NCI-H2107 treated with DMSO at 0.1 percent for 48 hours (cell line): ENCODE measurements at regions not wholly inside any gene's neighbourhood (a gene's known extent, or its start where the extent isn't known, plus 50 kb on each side); places are given as distances from the start of the nearest gene placed in this dataset.

Experiments used
- DNase-seq: peaks from one replicate; lab custom pipeline; 2025; ENCODE audit not compliant: unreplicated experiment; lab: John Stamatoyannopoulos, UW

DNA sequence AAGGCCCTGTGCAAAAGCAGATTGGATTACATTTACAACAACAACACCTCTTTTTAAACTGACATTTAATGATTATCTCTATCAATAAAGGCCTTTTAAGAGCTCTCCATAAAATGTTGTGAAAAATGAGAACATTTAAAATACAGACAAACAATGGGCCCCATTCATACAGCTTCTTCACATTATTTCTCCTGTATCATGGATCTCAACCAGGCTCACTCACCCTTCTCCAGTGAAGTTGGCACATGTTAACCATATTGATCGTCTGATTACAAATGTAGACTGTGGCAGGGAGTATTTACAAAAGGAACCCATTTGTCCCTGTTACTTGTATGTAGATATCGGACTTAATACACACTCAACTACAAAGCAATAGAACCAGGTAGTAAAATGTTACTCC lies 220.2 kb upstream of the BTG1 start:
- DNase-seq = peak; percentile 99

DNA sequence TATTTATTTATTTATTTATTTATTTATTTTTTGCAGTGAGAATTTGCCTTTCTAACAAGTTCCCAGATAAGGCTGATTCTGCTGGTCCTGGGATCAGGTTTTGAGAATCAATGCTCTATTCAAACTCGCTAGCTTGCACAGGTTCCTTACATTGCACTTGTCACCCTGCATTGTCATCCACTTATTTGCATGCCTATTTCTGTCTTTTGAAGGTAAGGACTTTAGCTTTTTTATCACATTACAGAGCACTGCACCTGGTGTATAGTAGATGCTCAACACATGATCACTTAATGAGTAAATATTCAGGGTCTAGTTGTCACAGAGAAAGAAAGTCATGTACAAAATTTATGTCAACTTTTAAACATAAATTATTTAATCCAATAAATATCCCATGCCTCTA lies 219.7 kb upstream of the BTG1 start:
- no peak for DNase-seq

DNA sequence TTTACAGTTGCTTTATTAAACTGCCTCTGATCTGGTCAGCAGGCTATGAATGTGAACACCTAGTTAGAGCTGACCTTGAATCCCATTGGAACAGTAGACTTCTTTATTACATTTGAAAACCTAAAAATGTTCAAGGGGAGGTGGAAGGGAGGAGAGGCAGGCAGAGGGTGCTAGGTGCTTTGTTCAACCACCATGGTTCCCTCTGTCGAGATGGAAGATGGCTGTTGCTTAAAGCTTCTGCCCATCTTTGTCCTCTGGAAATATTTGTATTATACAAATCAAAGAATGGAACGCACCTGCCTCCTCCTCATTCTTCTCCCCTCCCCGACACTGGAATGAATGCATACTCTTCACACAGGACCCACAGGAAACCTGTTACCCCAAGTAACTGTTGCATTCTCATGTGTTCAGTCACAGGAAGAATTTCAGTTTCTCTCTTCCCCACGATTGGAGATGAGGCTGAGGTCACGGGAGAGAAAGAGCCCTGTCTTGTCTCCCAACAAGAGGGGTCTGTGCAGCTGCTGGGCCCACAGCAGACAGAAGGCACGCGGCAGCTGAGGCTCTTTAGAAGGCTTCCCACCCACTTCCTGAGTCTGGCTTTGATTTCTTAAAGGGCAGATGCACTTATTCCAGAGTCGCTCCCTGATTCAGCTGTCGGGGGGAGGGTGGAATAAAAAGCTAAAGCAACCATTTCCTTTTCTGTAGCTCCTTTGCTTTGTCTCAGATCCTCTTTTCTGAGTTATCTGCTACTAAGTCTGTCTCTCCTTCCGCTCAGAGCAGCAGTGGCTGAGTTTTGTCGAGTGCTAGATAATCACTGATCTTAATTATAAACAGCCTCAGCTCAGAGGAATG lies 217.9 kb upstream of the BTG1 start:
- no peak for DNase-seq

DNA sequence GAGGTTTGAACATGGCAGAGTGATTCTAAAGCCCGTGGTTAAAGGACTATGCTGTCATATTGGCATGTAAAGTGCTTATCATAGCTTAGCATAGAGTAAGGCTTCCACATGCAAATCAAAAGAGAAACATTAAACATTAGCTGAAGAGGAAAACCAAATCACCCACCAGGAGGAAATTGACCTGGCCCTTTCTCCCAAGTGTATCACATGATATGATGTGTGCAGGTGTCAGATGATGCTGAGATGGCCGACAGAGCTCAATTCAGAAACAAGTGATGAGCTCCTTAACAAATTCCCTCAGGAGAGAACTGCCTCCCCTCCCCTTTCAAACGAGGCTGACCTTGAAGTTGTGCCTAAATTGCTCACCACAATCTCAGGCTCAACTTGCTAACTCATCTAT lies 217.1 kb upstream of the BTG1 start:
- peak; percentile 36 for DNase-seq

DNA sequence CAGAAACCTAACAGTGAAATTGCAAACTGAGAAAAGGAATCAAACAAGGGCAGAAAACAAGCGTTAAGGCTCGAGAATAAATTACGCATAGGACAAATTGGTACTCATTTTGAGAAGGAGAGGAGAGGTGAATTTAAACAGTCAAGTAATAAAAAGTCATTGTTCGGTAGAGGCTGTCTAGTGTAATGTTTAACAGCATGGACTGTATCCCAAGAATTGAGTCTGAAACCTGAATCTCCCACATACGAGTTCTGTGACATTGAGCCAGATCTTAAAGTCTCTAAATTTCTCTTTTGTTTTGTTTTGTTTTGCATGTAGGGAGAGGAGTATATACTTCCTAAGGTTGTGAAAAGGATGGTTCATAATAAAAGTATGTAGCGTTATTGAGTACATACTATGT lies 216.5 kb upstream of the BTG1 start:
- no peak for DNase-seq

DNA sequence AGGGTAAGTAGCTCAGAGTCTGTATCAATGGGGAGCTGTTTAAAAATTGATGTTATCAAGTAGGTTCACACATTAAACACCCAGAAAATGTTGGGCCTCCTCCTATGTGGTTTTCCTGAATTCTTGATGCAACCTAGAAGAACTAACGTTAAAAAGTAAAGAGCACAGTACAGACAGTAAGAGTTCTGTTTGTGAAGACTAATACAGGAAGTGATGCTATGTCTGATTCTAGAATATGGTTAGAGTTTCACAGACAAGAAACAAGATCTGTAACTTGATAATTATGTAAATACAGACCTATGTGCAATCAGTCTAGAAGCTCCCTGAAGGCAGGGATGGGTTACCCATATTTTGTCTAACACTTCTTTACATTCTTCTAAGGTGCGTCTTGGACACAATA lies 214.9 kb upstream of the BTG1 start:
- no peak for DNase-seq

DNA sequence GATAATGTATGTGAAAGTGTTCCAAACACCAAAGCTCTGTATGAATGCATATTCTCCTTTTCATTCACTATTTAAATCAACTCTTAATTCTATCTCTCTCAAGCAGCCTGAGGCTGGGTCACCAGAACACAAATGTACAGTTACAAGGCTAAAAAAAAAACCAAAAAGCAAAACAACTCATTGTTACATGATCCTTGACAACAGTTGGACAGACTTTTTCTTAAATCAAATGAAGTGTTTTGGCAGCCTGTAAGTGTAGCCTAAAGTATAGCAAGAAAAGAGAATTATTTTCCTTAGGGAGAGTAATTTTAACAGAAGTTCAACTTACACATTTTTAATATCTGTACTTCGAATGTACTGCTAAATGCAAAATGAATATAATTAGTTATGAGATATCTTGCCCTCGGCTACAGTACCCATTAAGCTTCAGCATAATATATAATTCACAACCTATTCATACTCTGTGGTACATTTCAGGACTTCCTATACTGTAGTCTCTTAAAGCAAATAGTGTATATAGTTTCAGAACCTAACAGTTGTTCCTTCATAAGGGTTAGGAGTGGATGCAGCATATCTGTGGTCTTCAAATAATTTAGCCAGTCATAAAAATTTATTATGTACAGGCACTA lies 214.0 kb upstream of the BTG1 start:
- no peak for DNase-seq

DNA sequence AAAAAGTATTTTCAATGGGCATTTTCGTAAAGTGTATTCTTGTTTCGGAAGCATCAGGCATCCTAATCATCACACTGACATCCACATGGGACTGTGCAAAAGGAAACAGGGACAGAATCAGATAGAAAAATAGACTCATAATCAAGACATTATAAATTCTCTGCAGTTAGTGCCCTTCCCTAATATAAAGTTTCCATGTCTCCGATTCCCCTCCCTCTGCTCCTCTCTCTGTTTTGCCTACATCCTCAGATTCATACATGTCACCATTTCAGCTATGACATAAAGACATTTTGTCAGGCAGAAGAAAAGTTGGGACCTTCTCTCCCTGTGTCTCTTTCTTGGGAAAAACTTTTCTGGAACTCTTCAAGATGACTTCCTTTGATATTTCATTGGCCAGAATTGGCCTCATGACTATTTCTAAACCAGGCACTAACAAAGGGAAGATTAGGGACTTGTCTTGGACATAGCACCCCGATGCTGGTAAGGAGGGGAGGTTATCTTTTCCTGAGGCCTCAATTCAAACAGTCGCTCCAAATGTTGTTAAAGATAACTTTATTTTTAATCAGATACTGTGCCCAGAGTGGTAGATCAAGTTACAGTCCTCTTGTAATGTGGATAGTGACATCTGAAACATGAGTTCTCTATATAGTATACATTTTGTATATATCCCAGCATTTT lies 212.1 kb upstream of the BTG1 start:
- no peak for DNase-seq

DNA sequence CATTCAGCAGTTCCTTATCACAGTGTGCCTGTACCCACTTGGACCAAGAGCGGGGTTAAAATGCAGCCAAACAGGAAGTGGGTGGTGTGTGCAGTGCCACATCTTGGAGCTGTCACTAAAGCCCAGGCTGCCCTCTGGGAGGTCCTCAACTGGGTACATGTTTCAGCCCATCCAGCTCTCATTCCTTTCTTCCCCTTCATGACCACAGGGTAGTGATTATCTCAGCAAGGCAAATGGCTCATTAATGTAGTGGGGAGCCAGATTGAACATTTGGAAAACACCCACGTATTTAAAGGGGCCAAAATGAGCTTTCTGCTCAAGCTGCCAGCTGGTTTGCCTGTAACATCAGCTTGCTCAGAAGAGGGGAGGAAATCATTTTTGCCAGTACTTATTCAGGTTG lies 210.8 kb upstream of the BTG1 start:
- no peak for DNase-seq

DNA sequence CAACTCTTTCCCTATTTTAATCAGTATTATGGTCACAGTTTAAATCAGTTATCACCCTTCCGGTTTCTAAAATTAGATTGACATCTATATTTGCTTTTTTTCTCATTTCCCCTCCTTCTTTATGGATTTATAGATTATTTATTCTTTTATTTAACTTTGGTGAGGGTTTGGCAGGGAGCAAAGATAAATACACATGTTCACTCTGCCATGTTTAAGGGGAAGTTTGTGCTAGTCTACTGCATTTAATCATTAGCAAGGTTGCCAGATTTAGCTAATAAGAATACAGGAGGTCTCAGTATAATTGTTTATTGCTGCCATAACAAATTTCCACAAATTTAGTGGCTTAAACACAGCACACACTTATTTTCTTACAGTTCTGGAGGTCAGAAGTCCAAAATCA lies 204.0 kb upstream of the BTG1 start:
- no peak for DNase-seq

DNA sequence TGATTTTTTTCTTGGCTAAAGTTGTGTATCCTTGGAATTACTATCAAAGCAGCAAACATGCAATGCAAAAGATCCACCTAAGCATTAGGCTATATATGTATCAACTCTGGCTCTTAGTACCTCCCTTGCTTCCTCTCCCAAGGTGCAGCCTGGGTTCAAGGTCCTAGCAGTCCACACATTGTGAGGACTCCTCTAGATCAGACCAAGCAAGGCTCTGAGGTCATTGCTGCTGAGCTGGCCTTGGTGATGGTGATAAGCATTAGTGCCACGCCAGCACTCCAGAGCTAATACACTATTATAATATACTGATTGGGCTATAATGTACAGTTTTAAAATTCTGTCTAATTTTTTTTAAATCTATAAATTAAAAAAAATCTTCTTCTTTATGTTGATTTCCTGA lies 196.9 kb upstream of the BTG1 start:
- DNase-seq = no peak

DNA sequence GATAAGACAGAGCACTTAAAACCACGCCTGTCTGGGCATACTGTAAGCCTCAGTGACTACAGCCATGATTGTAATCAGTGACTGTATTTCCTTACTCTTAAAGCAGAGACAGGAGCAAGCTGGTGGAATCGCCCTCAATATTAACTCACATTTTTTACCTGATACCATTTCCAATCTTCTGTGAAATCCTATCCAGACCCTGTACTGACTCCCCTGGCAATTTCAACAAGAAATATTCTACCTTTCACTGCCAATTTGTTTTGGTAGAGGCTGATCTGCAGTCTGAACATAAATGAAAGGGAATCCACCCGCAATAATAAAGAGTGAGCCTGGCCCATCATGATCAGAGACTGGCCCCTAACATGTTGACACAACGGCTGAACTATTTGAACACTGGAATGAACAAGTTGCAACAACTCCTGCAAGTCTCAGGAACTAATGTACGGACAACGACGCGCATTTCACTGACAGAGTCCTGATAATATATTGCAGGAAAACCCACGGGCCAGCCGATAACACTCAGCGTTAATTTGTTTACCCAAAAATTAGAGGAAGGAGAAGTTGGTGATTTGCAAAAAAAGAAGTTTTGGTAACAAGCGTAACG lies 195.5 kb upstream of the BTG1 start:
- DNase-seq = no peak

DNA sequence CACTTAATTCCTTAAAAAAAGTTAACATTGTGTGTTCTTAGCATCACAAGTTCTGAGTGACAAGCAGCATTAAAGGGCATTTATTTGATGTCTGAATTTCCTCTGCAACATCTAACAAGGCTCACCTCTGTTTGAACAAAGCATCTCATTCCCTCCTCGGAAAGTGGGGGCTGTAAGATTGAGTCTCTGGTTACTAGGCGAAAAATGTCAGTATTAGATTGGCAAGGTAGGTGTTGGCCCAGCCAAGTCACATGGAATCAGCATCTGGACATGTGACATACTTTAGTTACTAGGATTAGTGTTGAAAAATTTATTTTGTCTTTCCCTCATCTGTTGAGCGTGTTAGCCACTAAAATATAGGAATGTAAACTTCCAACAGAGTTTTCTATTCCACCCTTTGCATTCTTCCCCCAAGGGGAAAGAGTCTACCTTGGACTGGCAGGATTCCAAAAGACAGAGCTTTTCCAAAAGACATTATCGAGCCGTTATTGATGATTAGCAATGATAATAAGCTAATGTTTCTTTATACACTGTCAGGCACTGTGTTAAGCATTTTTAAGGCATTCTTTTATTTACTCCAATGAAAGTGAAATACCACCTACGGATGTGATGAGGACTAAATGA lies 194.9 kb upstream of the BTG1 start:
- no peak for DNase-seq

DNA sequence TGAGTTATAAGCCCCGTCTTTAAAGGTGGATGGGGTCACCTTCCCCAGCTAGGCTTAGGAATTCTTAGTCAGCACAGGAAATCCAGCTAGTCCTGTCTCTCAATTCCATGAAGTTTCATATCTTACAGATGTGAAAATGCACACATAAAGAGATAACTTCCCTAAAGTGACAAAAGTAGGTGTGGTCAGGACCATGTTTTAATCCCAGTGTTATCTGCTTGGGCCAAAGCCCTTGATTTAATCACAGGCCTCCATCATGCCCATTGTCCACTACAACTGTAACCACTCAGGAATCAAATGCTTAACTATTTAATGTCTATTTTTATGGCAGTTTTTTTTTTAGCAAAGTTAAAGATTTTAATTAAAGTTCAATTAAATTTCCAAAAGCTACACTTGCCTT lies 194.4 kb upstream of the BTG1 start:
- no peak for DNase-seq

DNA sequence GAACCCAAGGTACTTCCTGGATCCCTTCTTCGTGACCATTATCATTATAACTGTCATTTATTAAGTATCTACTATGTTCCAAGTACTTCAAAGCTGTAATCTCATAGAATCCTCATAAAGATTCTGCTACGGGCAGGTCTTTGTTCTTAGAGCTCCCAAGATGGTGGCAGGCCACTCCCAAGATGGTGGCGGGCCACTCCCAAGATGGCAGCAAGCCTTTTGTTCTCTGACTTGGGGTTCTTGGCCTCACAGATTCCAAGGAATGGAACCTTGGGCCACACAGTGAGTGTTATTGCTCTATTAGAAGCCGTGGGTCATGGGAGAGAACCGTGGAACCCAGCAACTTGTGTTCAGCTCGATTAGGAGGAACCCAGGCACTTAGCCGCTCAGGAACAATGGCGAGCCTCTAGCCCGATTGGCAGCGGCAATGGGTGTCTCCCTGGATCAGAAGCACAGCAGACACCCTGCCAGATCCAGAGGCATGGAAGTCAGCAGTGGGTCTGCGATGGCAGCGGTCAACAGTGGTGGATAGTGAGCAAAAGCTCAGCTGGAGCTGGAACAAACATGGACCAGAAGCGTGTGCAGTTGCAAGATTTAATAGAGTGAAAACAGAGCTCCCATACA lies 193.7 kb upstream of the BTG1 start:
- no peak for DNase-seq

DNA sequence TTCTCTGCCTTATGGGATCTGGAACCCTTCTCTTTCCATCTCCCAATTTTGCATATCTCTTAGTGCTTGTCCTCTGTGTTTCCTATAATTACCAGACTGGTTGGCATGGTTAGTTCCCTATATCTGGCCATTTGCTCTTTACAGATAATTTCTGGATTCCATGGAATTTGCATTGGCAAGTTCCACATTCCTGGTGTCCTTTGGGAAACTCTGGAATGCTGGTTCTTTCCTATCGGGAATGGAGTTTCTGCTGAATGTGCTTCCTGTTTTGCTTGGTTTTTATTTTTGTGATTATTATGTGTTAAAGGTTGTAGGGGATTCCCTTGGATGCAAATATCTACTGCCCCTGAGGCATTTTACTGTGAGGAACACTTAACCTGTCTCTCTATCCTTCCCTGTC lies 193.0 kb upstream of the BTG1 start:
- DNase-seq = no peak

DNA sequence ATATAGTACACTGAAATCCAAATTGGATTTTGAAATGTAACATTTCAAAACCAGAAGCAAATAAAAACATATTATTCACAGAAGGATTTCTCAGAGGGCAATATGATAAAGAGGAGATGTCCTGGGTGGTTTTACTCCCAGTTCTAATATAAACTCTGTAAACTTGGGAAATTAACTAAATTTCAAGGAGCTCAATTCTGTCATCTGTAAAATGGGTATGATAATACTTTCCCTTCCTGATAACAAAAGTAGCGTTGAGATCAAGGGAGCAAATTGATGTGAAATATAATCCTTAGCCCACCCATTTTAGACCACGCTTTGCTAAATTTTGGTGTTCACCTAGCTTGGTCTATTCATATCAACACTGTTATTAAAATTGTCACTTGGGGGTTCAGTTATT lies 192.5 kb upstream of the BTG1 start:
- no peak for DNase-seq

DNA sequence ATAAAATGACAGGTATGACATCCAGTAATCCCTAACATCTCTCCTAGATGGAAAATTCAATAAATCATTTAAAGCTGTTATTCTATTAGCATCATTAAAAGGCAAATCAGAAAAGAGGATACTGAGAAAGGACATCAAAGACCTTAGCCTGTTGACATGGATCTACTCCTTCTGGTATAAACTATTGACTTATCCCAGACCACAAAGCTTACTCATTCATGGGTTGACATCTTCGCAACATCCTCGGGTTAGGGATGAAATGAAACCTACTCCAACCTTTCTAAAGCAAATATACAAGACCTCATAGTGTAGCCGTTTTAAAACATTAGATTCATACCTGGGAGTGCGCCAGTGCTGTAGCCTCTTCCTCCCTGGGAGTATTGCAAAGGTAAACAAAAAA lies 191.5 kb upstream of the BTG1 start:
- DNase-seq = no peak

DNA sequence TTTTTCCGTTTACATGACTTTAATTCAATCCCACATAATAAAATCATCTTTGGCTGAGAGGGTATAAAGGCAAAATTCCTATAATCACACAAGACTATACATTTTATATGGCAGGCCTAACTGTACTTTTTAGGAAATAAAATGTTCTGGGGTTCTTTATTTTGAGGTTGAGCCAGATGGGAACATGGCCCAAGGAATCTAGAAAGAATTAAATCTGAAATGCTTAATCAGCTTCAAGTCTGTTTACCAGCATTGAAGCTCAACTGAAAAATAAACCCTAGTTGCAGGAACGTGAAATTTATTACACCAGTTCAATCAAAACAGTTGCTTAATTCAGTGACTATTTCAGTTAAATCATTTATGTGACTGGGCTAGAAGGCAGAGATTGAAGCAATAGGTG lies 191.0 kb upstream of the BTG1 start:
- DNase-seq = no peak

DNA sequence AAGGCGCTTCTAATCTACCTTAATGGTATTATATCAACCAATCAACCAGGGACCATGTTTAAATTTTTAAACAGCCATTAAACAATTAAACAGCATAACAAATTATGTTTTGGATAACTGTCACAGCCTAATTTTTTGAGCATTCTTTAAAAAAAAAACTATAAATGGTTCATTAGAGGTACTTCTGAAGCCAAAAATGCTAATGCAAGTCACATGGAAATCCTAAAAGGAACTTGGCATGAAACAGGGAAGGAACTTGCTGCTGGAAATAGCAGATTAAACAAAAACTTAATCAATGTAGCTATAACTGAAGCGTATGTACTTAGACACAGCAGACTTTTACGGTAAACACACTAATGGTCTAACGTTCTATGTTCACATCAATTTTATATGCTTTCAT lies 190.2 kb upstream of the BTG1 start:
- no peak for DNase-seq

DNA sequence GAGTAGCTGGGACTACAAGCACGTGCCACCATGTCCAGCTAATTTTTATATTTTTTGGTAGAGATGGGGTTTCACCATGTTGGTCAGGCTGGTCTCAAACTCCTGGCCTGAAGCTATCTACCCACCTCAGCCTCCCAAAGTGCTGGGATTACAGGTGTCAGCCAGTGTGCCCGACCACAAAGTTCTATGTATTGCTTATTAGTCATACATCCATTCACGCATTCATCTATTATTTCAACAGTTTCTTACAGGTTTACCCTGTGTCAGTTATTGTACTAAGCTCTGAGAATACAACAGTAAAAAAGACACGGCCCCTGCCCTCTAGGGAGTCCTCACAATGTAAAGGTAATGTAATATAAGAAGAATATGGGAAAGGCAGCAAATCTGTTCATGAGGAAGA lies 188.9 kb upstream of the BTG1 start:
- no peak for DNase-seq
